ENCODE measurements at regions not wholly inside any gene's neighbourhood (a gene's known extent, or its start where the extent isn't known, plus 50 kb on each side); places are given as distances from the start of the nearest gene placed in this dataset.

DNA sequence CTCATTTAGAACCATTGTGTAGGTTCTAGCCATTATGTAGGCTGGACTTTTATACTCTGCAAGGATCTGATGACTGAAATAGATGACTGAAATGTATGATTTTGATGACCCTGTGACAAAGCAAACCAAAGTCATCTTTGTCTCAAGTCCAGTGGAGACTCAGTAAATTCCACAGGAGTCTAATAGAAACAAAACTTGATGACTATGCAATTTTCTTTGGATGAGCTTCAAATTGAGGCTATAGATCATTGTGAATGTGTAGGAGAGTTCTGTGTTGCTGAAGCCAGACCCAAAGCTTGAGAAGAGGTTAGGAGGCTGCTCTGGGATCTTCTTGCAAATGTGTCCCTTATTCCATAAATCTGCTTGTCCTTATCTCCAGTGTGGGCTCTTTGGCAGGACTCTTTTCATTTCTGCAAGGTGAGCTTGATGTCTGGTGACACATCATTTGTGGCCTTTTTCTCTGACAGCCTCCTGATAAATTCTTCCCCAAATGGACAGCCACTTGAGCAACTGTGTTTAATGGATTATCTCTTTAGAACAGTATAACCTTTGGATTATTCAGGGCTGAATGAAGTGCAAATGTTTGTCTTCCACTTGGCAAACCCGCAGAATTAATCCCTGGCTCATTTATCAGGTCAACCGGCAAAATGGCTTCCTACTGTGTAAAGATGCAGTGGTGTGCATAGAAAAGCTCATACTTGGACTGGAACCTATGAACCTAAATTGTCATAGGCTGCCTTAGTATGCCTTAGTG lies 235.1 kb upstream of the ANKH start:
- Histone ChIP-seq H3K4me1 (ENCODE audit: insufficient read depth) (no peaks in the 10 kb centered on the region), H3K4me3 (no peak overlapping the region), H3K27ac (no peak overlapping the region), H3F3A (ENCODE audit: insufficient read depth) (no peaks in the 10 kb centered on the region), H3K4me2 (ENCODE audit: unreplicated experiment) (no peak overlapping the region), H2AFZ (no peak overlapping the region), H3K36me3 (ENCODE audit: low read depth) (no peaks in the 10 kb centered on the region), H3K9ac (no peak overlapping the region), H4K20me1 (ENCODE audit: insufficient read depth) (no peaks in the 10 kb centered on the region), H3K27me3 (replicated peaks; ENCODE audit: insufficient read depth) (peaks cover 27% of the 10 kb centered on the region), H3K9me3 (ENCODE audit: low read depth) (no peaks in the 10 kb centered on the region), H3K79me2 (ENCODE audit: insufficient read depth) (no peaks in the 10 kb centered on the region), H3K9me2 (ENCODE audit: insufficient read depth) (no peaks in the 10 kb centered on the region)
- DNase-seq = no peak
- in situ Hi-C loops (cut with MboI) = no loop called here
- WGBS, 2 experiments (ENCODE audit: low coverage in 1 of 2, low lambda C conversion rate in 2 of 2, missing lambda C conversion rate in 2 of 2) = 31 to 52% methylated on average over 2 of the region's 2 CpGs
- TF ChIP-seq EZH2 (IDR thresholded peaks at IDR 0.05; ENCODE audit: insufficient read depth, poor library complexity, severe bottlenecking) = no peak
- no peak for TF ChIP-seq EZH2phosphoT487 (IDR thresholded peaks at IDR 0.05; ENCODE audit: insufficient read depth, low read depth)

DNA sequence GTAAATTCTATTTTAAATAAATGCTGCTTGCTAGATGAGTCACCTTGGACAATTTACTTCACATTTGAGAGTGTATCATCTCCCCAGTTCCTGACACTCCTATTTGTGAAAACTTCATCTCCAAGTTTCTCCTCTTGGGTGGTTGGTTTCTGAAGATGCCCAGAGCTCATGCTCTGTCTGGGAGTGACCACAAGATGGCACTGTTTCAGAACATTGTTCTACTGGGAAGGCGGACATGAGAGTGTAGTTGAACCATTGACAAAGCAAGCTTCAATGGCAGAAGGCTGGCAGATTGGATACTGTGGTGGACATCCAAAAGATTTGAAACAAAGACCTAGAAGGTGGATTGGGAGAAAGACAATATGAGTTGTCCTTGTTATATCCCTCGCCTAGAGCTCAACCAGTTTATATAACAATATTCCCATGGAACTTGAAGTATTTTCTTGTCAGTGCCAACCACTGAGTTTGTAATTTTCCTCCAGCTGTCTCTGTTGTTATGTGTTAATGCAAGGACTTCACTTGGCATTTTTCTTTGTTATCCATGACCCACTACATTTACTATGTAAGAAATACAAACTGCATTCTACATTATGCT lies 234.3 kb upstream of the ANKH start:
- H3K27me3 ChIP-seq (replicated peaks; ENCODE audit: insufficient read depth) = peaks cover 18% of the 10 kb centered on the region
- H3F3A ChIP-seq (ENCODE audit: insufficient read depth) = no peaks in the 10 kb centered on the region
- no peak overlapping the region for H3K27ac ChIP-seq
- no peaks in the 10 kb centered on the region for H3K36me3 ChIP-seq (ENCODE audit: low read depth)
- H4K20me1 ChIP-seq (ENCODE audit: insufficient read depth) = no peaks in the 10 kb centered on the region
- no peak overlapping the region for H3K9ac ChIP-seq
- in situ Hi-C loops (cut with MboI) = no loop called here
- no peak overlapping the region for H3K4me3 ChIP-seq
- peak; percentile 70 for DNase-seq
- H3K4me1 ChIP-seq (ENCODE audit: insufficient read depth) = no peaks in the 10 kb centered on the region
- H3K79me2 ChIP-seq (ENCODE audit: insufficient read depth) = no peaks in the 10 kb centered on the region
- H3K9me2 ChIP-seq (ENCODE audit: insufficient read depth) = no peaks in the 10 kb centered on the region
- H2AFZ ChIP-seq = no peak overlapping the region
- H3K4me2 ChIP-seq (ENCODE audit: unreplicated experiment) = no peak overlapping the region
- H3K9me3 ChIP-seq (ENCODE audit: low read depth) = no peaks in the 10 kb centered on the region
- TF ChIP-seq EZH2 (IDR thresholded peaks at IDR 0.05; ENCODE audit: insufficient read depth, poor library complexity, severe bottlenecking) (no peak), EZH2phosphoT487 (IDR thresholded peaks at IDR 0.05; ENCODE audit: insufficient read depth, low read depth) (no peak)
- 24% methylated on average over 2 of the region's 2 CpGs for whole genome bisulfite sequencing, 2 experiments (ENCODE audit: low coverage in 1 of 2, low lambda C conversion rate in 2 of 2, missing lambda C conversion rate in 2 of 2)

DNA sequence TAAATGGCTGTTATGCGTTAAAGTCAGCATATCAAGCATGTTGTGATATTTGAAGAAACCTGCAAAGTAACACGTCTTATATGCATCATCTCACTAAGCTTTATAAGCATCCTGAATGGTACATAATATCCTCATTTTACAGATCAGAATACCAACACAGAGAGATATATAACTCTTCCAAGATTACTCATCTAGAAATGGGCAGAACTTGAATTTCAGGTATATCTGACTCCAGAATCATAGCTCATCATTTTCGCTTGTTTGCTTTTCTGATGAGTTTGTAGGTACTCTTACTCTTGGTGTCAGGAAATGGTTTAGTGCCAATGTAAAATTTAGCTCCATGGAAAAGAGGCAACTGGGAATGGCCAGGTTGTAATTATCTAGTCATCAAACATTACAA lies 232.3 kb upstream of the ANKH start:
- Histone ChIP-seq H3K36me3 (ENCODE audit: low read depth) (no peaks in the 10 kb centered on the region), H3K4me2 (ENCODE audit: unreplicated experiment) (no peak overlapping the region), H3K27ac (no peak overlapping the region), H2AFZ (no peak overlapping the region), H3K9me2 (ENCODE audit: insufficient read depth) (no peaks in the 10 kb centered on the region), H3K27me3 (replicated peaks; ENCODE audit: insufficient read depth) (0 out of 2 replicates have a peak, but pooled peaks cover 12% of the 10 kb centered on the region), H3K9me3 (ENCODE audit: low read depth) (no peaks in the 10 kb centered on the region), H3F3A (ENCODE audit: insufficient read depth) (no peaks in the 10 kb centered on the region), H4K20me1 (ENCODE audit: insufficient read depth) (no peaks in the 10 kb centered on the region), H3K9ac (no peak overlapping the region), H3K4me3 (no peak overlapping the region), H3K79me2 (ENCODE audit: insufficient read depth) (no peaks in the 10 kb centered on the region), H3K4me1 (ENCODE audit: insufficient read depth) (no peaks in the 10 kb centered on the region)
- DNase-seq = no peak
- whole genome bisulfite sequencing, 2 experiments (ENCODE audit: low coverage in 1 of 2, low lambda C conversion rate in 2 of 2, missing lambda C conversion rate in 2 of 2) = 64 to 67% methylated on average over 3 of the region's 3 CpGs
- TF ChIP-seq EZH2 (IDR thresholded peaks at IDR 0.05; ENCODE audit: insufficient read depth, poor library complexity, severe bottlenecking) (no peak), EZH2phosphoT487 (IDR thresholded peaks at IDR 0.05; ENCODE audit: insufficient read depth, low read depth) (no peak)
- in situ Hi-C loops (cut with MboI) = no loop called here

DNA sequence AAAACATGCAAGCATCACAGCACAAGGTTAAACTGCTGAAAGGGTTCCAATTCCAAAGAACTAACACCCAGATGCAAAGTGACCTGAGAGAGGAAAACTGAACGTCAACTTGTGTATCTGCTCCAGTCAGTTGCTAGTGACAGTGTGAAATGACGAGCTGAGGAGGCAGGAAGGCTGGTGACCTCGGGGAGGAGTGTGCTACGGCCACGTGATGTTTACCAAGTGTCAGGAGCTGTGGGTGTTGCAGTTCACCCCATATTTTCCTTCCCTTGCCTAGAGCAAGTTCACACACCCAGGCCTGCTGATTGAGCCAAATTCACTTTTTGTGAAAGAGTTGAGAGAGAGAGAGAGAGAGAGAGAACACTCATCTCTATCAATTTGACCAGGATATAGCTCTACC lies 231.6 kb upstream of the ANKH start:
- H3K9ac ChIP-seq = no peak overlapping the region
- H3K4me2 ChIP-seq (ENCODE audit: unreplicated experiment) = no peak overlapping the region
- no peaks in the 10 kb centered on the region for H4K20me1 ChIP-seq (ENCODE audit: insufficient read depth)
- DNase-seq = no peak
- no peak overlapping the region for H2AFZ ChIP-seq
- no peaks in the 10 kb centered on the region for H3K9me2 ChIP-seq (ENCODE audit: insufficient read depth)
- H3F3A ChIP-seq (ENCODE audit: insufficient read depth) = no peaks in the 10 kb centered on the region
- no peak for TF ChIP-seq EZH2 (IDR thresholded peaks at IDR 0.05; ENCODE audit: insufficient read depth, poor library complexity, severe bottlenecking)
- TF ChIP-seq EZH2phosphoT487 (IDR thresholded peaks at IDR 0.05; ENCODE audit: insufficient read depth, low read depth) = no peak
- no peaks in the 10 kb centered on the region for H3K36me3 ChIP-seq (ENCODE audit: low read depth)
- 0 out of 2 replicates have a peak, but pooled peaks cover 12% of the 10 kb centered on the region for H3K27me3 ChIP-seq (replicated peaks; ENCODE audit: insufficient read depth)
- no peaks in the 10 kb centered on the region for H3K9me3 ChIP-seq (ENCODE audit: low read depth)
- WGBS, 2 experiments (ENCODE audit: low coverage in 1 of 2, low lambda C conversion rate in 2 of 2, missing lambda C conversion rate in 2 of 2) = 31 to 49% methylated on average over 5 of the region's 5 CpGs
- H3K4me3 ChIP-seq = no peak overlapping the region
- no peak overlapping the region for H3K27ac ChIP-seq
- no peaks in the 10 kb centered on the region for H3K4me1 ChIP-seq (ENCODE audit: insufficient read depth)
- no peaks in the 10 kb centered on the region for H3K79me2 ChIP-seq (ENCODE audit: insufficient read depth)
- in situ Hi-C loops (cut with MboI) = no loop called here
